Right ventricle myocardium superior (tissue), 1 donor: ENCODE measurements at regions not wholly inside any gene's neighbourhood (a gene's known extent, or its start where the extent isn't known, plus 50 kb on each side); places are given as distances from the start of the nearest gene placed in this dataset.
"Not testable (repeated sequence)": the region's sequence is repeated elsewhere in the genome, so short reads cannot be mapped to it uniquely, and the experiment has no call there.

Experiments
- ATAC-seq: fragments of 200-7000 bp; cut with Tn5 transposase; one replicate; pipeline ENCODE4 v1.9.1; 2020; ENCODE audit warnings: mild to moderate bottlenecking; ENCODE audit not compliant: poor library complexity
- DNase-seq: peaks from one replicate; pipeline ENCODE4 v3.0.0-alpha.2; 2020
- intact Hi-C: fragments of 100-400 bp; cut with DNase I; formaldehyde crosslinking; loops from one replicate; pipeline ENCODE4 v1.11.2; 2022
- donor health status: DM: no; HTN: yes; CAD: no; lungs with severe emphysema.

DNA sequence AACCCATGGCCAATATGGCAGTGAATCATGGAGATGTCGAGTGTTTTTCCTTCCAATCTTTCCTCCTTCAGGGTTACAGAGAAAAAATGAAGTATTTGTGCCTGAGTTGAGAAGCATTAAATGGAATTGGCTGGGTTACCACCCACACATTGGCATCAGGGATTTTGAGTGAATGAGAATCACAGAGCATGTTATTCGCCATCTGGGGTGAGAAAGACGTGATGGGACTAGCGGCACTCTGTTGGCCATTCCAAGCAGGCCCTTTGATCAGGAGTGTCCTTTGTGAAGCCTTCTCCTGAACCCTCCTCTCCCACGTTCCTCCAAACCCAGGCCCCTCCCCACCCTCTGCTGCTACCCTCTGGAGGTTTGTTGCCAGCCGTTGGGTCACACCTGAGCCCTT is 84.2 kb upstream of the PCDH8 start:
- intact Hi-C loops: no loop called here
- DNase-seq: no peak
- no peak for ATAC-seq

DNA sequence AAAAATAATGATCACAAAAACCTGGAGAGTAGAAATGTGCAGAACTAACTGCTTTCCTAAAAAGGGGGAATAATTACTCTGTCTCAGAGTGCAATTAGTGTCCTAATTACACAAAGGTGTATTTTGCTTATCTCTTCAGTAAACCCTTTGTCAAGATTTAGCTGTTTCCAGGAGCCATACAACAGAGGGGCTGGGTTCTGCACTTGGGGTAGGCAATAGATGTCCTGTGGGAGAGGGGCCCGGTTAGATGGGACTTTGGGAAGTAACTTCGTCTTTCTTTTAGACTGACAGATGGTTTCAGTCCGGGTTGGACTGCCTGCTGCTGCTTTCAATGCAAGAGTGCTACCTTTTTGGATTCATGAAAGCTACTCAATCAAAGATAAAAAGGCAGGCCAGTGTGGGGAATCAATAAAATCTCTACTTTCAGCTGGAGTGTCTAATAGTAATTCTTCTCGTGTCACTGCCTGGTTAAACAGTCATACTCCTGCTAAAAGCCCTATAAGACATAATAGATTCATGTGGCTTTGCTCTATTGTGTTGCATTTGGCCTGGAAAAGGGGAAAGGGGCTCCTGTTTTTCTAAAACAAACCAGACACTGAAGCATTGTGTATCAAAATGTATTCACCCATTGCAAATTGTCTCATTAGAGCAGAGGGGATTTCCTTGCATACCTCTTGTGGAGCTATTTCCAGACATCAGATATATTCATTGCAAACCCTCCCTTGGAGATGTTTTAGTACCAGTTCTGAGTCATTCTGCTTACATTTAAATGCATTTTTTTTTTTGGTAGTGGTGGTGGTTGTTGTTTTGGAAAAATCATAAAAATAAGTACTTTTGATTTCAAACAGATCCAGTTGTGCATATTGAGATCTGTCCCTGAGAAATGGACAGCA is 83.3 kb upstream of the PCDH8 start:
- DNase-seq (no peak), ATAC-seq (no peak)
- intact Hi-C loops: no loop called here

DNA sequence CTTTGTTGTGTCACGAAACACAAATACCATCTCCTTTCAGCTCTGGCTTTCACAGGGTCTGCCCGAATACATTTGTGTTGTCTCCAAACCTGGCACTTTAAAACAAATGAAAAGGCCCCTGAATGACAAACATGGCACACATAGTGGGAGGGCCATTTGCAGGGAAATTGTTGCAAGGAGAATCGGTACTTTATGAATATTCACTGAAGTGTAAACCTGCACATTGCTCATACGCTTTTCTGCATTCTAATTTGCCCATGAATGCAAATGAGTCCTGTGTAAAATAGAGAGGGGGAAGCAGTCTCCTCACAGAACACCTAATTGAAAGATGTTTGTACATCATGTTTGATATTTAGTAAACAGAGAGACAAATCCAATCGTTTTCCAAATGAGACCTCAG is 82.7 kb upstream of the PCDH8 start:
- intact Hi-C loops: no loop called here
- no peak for ATAC-seq
- no peak for DNase-seq

DNA sequence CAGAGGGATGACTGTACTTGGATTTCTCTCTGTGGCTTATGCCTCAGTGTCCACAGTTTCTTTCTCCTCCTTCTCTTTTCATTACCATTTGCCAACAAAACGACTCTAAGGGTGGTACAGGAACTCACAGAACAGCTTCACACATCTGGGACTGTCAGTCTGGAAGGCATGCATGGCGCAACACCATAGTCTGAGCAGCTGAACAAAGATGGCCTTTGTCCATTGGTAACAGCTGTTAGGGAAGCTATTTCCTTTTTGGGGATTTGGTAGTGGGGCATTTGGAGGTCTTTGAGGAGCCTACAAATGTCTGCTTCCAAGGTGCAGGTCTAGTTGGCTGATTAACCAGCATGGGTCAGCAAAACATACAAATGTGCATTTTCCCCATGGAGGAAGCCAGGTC is 81.4 kb upstream of the PCDH8 start:
- intact Hi-C loops: no loop called here
- ATAC-seq (no peak), DNase-seq (no peak)

DNA sequence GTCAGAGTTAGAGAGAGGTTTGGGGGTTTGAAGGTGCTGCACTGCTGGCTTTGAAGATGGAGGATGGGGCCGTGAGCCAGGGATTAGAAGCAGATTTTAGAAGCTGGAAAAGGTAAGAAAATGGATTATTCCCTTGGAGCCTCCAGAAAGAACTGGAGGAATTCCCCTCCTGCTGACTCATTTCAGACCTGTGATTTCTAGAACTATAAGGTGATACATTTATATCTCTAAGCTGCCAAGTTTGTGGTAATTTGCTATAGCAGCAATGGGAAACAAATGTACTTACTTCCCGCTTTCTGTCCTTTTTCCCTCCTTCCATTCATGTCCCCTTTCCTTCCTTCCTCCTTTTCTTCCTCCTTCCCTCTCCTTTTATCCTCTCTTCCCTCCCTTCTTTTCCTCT is 78.5 kb upstream of the PCDH8 start:
- no peak for DNase-seq
- intact Hi-C loops: no loop called here
- ATAC-seq: no peak

DNA sequence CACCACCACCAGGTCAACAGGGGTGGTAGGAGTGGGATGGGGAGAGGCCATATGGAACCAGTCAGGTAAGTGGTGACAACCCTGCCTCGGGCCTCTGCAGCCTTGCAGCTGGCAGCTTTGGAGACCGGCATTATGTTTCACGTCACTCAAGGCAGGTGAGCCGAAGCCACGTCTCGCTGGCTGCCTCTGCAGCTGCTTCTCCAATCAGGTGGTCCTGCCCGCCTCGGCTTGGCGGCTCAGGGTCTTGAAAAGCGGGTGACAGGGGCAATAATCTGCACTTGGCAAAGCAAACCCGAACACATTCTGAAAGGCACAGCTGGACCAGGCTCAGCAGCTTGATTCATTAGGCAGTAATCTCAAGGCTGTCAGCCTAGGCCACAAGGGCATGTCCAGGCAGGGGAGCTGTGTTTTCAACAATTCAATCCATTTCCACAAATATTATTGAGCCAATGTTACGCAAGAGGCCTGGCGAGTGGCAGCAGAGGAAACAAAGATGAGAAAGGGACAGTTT is 77.4 kb upstream of the PCDH8 start:
- DNase-seq: peak; percentile 73
- intact Hi-C loops: no loop called here
- ATAC-seq: peak; percentile 84

DNA sequence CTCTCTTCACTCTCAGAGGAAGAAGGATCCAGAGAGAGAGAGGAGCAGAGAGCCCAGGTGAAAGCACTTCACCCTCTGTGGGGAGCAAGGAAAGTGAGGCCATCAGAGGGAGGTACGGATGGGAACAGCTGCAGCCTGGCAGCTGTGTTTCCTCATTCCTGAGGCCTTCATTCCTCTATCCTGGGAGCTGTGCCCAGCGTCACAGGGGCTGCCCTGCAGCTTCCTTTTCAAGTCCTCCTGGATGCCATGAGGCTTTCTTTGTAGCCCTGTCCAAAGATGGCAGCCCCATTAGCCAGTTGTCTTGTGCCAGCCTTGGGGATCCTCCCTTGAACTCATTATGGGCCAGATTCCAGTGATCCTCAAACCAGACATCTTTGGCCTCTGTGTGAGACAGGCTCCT is 76.8 kb upstream of the PCDH8 start:
- peak; percentile 58 for ATAC-seq
- peak; percentile 62 for DNase-seq
- intact Hi-C loops: no loop called here

DNA sequence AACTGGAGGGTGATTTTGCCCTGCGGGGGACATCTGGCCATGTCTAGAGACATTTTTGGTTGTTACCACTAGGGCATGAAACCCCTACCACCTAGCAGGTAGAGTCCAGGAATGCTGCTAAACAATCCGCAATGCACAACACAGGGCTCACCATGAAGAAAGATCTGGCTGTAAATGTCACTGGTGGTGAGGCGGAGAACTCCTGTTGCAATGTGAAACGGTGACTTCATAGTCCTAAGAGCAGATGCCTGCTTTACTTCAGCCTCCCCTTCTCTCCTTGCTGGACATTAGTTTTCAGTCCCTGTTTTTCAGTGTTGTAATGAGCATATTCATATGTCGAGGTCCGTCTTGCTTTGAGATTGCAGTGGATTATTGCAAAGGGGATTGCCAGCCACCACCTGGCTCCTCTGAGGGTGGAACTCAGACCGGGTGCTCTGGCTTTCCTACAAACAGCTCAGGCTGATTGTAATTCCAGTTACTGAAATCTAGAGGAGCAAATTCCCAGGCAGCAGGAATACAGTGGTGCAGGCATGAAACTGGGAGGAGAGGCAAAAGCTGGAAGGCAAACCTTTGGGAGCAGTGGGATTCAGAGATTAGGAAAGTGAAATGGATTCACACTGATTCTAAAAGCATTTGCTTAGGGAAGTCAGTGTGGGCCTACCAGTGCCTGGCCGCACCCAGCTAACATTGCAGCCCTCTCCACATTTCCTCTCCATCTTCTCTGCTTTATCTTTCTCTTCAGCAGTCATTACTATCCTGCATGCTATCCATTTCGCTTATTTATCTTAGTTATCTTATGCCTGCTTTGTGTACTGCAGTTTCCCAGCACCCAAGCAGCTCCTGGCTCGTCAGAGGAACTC is 76.1 kb upstream of the PCDH8 start:
- intact Hi-C loops: no loop called here
- no peak for DNase-seq
- peak; percentile 58 for ATAC-seq

DNA sequence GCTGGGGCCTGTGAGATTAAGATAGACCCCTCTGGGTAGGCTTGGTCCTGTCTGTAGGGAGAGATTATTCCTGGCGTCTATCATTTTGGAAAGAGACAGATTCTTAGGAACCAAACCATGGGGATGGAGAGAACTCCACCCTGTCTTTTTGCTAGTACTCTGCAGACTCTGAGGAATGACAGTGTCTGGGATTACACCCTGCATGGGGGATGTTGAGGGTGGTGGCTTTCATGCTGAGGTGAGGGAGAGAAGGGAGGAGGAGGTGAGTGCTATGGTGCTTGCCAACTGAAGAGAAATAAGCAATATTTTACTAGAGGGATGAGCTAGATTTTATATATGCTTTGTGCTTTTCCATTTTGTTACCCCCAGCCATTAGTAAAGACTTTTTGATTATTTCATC is 74.5 kb upstream of the PCDH8 start:
- intact Hi-C loops: no loop called here

DNA sequence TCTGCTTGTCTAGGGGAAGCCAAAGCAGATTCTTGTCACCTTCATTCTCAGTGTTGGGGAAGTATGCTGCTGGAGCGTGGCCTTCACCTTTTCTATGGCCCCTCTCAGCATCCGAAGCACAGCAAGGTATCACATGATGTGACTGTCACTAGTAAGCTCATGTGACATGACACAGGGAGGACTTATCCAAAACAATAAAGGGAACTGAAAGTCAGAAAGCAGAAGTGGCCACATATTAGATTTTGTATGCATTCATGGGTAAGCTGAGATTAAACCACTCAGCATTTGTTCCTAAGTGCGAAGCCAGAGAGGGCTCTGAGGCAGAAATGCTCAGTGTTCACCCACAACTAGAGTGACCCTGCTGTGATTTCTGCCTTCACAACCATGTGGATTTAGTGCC is 72.8 kb upstream of the PCDH8 start:
- intact Hi-C loops: no loop called here
- peak; percentile 6 for ATAC-seq
- DNase-seq: no peak

More for the DNA sequence above, 74.5 kb upstream of the PCDH8 start:
- ATAC-seq (no peak), DNase-seq (no peak)

DNA sequence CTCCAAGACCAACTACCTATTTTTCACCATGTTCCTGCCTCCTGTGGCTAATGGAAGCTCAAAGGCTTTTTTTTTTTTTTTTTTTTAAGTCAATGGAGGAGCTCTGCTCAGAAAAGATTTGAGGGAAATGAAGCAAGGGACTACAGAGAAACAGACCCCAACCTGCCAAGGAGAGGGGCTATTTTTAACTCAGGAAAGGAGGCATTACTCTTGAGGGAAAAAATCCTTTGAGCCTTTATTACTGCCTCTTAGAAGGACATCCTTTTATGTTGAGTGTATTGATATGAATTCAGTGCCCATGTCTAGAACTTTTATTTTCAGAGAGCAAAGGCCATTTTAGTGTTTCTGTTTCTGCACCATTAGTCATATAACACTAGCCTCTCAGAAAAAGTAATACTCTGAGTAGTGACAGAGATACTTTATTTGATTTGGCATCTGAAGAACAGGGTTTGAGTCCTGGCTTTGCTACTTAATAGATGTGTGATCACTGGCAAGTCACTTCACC is 68.1 kb upstream of the PCDH8 start:
- DNase-seq (no peak), ATAC-seq (no peak)
- intact Hi-C loops: no loop called here

DNA sequence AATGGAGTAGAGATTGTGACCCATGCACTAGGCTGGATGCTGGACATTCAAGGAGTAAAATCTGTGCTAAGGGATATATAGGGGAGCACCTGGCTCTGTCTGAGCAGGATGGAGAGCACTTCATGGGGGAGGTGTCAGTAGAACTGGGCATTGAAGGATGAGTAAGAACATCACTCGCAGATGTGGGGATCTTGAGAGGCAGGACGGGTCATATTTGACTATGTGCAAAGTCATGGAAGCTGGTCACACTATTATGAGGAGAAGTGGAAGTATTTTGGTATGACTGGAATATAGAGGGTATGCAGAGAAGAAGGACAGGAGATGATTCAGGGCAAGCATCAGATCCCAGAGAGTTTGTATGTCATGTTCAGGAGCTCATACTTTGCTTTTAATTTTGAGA is 62.9 kb upstream of the PCDH8 start:
- intact Hi-C loops: no loop called here
- no peak for ATAC-seq
- no peak for DNase-seq

DNA sequence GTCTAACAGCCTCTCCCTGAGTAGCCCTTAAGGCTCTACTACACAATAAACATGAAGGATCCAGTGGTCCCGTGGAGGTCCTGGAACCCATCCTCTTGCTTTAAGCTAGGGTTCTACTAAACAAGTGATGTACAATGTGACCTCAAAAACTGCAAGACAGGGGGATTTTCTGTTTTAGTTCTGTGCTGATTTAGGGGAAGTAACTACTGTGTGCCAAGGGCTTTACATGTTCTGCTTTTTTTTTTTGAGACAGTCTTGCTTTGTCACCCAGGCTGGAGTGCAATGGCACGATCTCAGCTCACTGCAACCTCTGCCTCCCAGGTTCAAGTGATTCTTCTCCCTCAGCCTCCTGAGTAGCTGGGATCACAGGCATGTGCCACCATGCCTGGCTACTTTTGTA is 61.9 kb upstream of the PCDH8 start:
- DNase-seq, intact Hi-C loops, ATAC-seq: not testable (repeated sequence)

DNA sequence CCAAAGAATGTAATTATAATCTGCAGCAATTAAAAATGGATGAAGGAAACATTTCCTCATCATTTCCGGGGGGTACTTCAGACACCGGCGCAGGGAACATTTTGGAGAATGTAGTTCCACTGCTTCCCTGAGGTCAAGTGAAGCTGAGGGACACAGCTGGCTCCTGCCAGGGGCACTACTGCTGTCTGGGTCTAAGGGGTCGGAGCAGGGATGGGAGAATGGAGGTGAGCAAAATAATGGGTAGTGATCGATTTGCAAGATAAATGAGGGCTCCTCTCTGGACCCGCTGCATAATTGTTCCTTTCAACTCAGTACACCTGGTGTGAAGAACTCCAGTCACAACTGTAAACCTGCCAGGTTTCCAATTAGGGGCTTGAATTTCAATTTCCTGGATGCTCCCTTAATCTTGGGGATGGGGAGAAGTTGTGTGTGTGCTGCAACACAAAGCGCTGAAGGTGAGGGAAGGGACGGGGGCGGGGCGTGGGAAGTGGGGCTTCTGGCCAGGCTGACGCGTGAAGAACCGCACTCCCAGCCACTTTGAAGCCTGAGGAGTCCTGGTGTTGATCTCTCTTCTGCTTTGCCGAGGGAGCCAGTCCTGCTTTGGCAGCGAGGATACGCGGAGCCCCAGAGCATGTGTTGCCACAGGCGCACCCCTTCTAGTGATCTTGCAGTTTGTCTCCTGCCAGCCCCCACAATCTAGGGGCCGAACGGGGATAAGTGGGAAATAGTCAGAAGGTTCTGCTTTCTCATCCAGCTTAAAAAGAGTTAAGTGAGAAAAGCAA is 57.9 kb upstream of the PCDH8 start:
- ATAC-seq (no peak), DNase-seq (no peak)
- intact Hi-C loops: no loop called here

DNA sequence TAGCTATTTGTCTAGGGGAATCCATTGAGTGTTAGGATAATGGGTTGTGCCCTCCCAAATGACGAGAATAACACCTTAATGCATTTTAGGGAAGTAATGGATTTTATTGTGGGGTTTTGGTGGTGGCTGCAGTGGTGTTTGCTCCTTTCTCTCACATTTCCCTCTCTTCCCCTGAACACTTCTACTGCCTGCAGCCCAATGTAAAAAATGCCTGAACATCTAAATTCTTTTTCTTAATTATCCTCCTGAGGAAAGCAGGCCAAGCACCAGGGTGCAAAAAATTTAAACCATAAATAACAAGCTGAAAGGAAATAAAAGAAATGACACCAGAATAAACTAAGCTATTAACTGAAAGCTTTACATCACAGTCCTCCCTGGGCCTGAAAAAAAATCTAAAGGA is 57.3 kb upstream of the PCDH8 start:
- ATAC-seq (no peak), DNase-seq (no peak)
- intact Hi-C loops: no loop called here

DNA sequence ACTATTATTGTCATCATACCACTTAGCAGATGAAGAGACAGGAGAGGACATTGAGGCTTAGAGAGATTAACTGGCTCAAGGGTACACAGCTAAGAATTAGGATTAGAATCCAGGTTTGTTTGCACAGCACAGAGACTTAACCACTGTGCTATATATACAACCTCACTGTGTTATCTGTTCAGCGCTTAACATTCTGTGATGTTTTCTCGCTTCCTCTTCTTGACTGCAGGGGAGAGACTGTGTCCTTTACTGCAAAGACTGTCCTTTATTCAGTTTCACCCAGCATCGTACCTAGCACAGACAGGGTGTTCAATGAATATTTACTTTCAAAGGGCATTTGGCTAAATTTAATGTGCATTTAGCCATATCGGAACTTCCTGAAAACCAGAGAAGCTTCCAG is 54.9 kb upstream of the PCDH8 start:
- DNase-seq (no peak), ATAC-seq (no peak)
- intact Hi-C loops: no loop called here

DNA sequence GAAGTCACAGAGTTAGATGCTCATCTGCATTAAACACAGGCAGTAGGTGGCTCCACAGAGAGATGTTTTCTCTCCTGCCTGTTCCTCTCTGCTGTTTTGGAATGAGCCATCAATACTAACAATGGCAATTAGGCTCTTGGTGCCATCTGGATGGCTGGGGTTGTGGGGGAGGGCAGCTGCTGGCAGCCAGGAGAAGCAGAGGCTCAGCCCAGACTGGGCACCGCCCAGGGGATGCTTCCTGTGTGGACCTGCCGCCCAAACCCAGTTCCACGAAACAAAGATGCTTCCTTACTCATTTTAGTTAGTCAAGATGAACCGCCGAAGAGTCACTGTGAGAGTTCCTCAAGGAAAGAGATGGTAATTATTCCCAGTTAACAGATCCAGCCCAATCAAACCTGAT is 50.8 kb upstream of the PCDH8 start:
- intact Hi-C loops: no loop called here
- ATAC-seq (no peak), DNase-seq (no peak)
